B cell (primary cell): ENCODE measurements at regions not wholly inside any gene's neighbourhood (a gene's known extent, or its start where the extent isn't known, plus 50 kb on each side); places are given as distances from the start of the nearest gene placed in this dataset.

ENCODE experiments used
- ATAC-seq: fragments of 200-7000 bp; cut with Tn5 transposase; one replicate; pipeline ENCODE4 v1.10.0; 2021; ENCODE audit warnings: low read depth, mild to moderate bottlenecking, moderate number of reproducible peaks, moderate library complexity
- CTCF ChIA-PET: fragments of 350-600 bp; sonication (Branson Sonifier 250); formaldehyde crosslinking; loops from one replicate; lab custom pipeline; 2021; ENCODE audit warnings: antibody characterized with exemption, inconsistent platforms; lab: Charles Lee
- POLR2A ChIA-PET: fragments of 350-600 bp; sonication (Branson Sonifier 250); formaldehyde crosslinking; loops from one replicate; lab custom pipeline; 2021; ENCODE audit warnings: antibody characterized with exemption; lab: Charles Lee
- DNase-seq: peaks from one replicate; pipeline ENCODE4 v3.0.0; 2013
- H2AFZ ChIP-seq: 2 replicates; pipeline ENCODE4 v1.6.1; 2012; ENCODE audit warnings: mild to moderate bottlenecking, low read depth, low read length; ENCODE audit not compliant: insufficient read depth, poor library complexity, severe bottlenecking
- H3K27ac ChIP-seq, 2 donors: 1 replicate in 1 of 2; 2 replicates in 1 of 2; pipeline ENCODE4 v1.5.1; 2012 to 2013; ENCODE audit warnings: low read length in 2 of 2, mild to moderate bottlenecking in 2 of 2, moderate library complexity in 1 of 2
- H3K27me3 ChIP-seq, 4 experiments: fragments of 200-600 bp in 1 of 4; sonication (generic) in 1 of 4; replicated peaks in 1 of 4; 1 replicate in 2 of 4; 2 replicates in 2 of 4; pipeline versions ENCODE4 v1.6.1 to v1.7.0; 2013 to 2016; ENCODE audit warnings: low read length in 3 of 4, mild to moderate bottlenecking in 2 of 4, mixed read lengths in 1 of 4, moderate library complexity in 1 of 4; ENCODE audit not compliant: insufficient read depth in 4 of 4, control insufficient read depth in 3 of 4; ENCODE audit errors: control extremely low read depth in 1 of 4
- H3K36me3 ChIP-seq, 2 experiments: replicated peaks in 1 of 2; 1 replicate in 1 of 2; 2 replicates in 1 of 2; pipeline versions ENCODE4 v1.6.1 to v1.7.1; 2013; ENCODE audit warnings: low read length in 1 of 2; ENCODE audit not compliant: insufficient read depth in 2 of 2, control insufficient read depth in 1 of 2; ENCODE audit errors: control extremely low read depth in 1 of 2, extremely low read depth in 1 of 2
- H3K4me1 ChIP-seq, 2 donors: fragments of 200-600 bp in 1 of 2; sonication (generic) in 1 of 2; 1 replicate in 1 of 2; 2 replicates in 1 of 2; pipeline versions ENCODE4 v1.5.1 to v1.6.1; 2013 to 2017; ENCODE audit warnings: low read length in 2 of 2; ENCODE audit not compliant: control insufficient read depth in 2 of 2, insufficient read depth in 2 of 2
- H3K4me2 ChIP-seq: replicated peaks from 2 replicates; pipeline ENCODE3; 2012; ENCODE audit warnings: mild to moderate bottlenecking, low read depth, low read length; ENCODE audit not compliant: poor library complexity, severe bottlenecking
- H3K4me3 ChIP-seq, 5 experiments: fragments of 200-600 bp in 1 of 5; sonication (generic) in 1 of 5; 1 replicate in 3 of 5; 2 replicates in 2 of 5; pipeline versions ENCODE4 v1.5.1 to v1.7.0; 2011 to 2016; ENCODE audit warnings: low read length in 4 of 5, mild to moderate bottlenecking in 4 of 5, low read depth in 2 of 5, control low read depth in 1 of 5, moderate library complexity in 1 of 5; ENCODE audit not compliant: insufficient read depth in 1 of 5; ENCODE audit errors: control extremely low read depth in 1 of 5, extremely low read depth in 1 of 5
- H3K79me2 ChIP-seq: fragments of 200-600 bp; sonication (generic); one replicate; pipeline ENCODE4 v1.6.0; 2016; ENCODE audit warnings: low read length; ENCODE audit not compliant: control insufficient read depth, insufficient read depth
- H3K9ac ChIP-seq: fragments of 200-600 bp; sonication (generic); 2 replicates; pipeline ENCODE4 v1.6.1; 2017; ENCODE audit warnings: mild to moderate bottlenecking, low read length, moderate library complexity
- H3K9me3 ChIP-seq, 3 donors: one replicate each; pipeline versions ENCODE4 v1.6.1 to v1.7.1; 2013; ENCODE audit warnings: low read length in 2 of 3; ENCODE audit not compliant: control insufficient read depth in 2 of 3, insufficient read depth in 1 of 3; ENCODE audit errors: control extremely low read depth in 1 of 3
- H4K20me1 ChIP-seq: 2 replicates; pipeline ENCODE4 v1.6.0; 2012; ENCODE audit warnings: mild to moderate bottlenecking, low read length; ENCODE audit not compliant: insufficient read depth, control insufficient read depth, poor library complexity, severe bottlenecking
- H3K27ac Mint-ChIP-seq: one replicate; pipeline ENCODE4 v1.8.0; 2021; ENCODE audit warnings: mixed read lengths
- H3K27me3 Mint-ChIP-seq: one replicate; pipeline ENCODE4 v1.8.0; 2021; ENCODE audit warnings: mixed read lengths
- H3K4me1 Mint-ChIP-seq: one replicate; pipeline ENCODE4 v1.8.0; 2021; ENCODE audit warnings: mixed read lengths
- H3K4me3 Mint-ChIP-seq: one replicate; pipeline ENCODE4 v1.8.0; 2021; ENCODE audit warnings: mixed read lengths
- H3K9me3 Mint-ChIP-seq: one replicate; pipeline ENCODE4 v1.8.0; 2022; ENCODE audit warnings: mixed read lengths; ENCODE audit not compliant: insufficient read depth
- EZH2 ChIP-seq: IDR thresholded peaks from 2 replicates; pipeline ENCODE4 v1.6.1; 2012; ENCODE audit warnings: borderline replicate concordance, low read depth, mild to moderate bottlenecking, moderate library complexity, low read length; ENCODE audit not compliant: insufficient read depth, poor library complexity, severe bottlenecking
- WGBS: methylation state at CpG from one replicate; pipeline ENCODE4 v1.1.5; 2013; ENCODE audit warnings: missing lambda C conversion rate; ENCODE audit not compliant: insufficient coverage; 5-methylcytosine and 5-hydroxymethylcytosine counted together
- intact Hi-C: fragments of 100-400 bp; cut with micrococcal nuclease; formaldehyde crosslinking; loops from one replicate; pipeline ENCODE4 v1.10.0; 2022
- TF ChIP-seq, protein P1 (sequence below): fragments of 200-600 bp; IDR thresholded peaks from one replicate; pipeline ENCODE4 v1.8.0; 2022; ENCODE audit warnings: antibody characterized with exemption, mild to moderate bottlenecking

DNA sequence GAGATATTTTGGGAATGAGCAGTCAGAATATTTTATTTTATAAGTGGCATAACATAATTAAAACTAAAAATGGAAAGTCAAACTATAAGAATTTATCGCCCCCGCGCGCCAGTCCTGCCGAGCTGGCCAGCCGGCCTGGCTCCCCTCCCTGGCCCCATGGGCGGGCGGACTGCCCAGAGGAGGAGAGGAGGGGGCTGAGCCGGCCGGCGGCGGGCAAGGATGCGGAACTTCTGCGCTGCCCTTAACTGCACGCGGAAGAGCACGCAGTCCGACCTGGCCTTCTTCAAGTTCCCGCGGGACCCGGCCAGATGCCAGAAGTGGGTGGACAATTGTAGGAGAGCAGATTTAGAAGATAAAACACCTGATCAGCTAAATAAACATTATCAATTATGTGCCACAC is 96.8 kb downstream of the DKK1 start:
- Histone ChIP-seq H4K20me1 (no peaks in the 10 kb centered on the region), H3K36me3 (no peaks in the 10 kb centered on the region), H3K4me2 (no peak overlapping the region), H3K9ac (no peak overlapping the region), H2AFZ (no peak overlapping the region), H3K27me3 (no peaks in the 10 kb centered on the region), H3K27ac (no peak overlapping the region), H3K4me3 (no peak overlapping the region), H3K4me1 (no peaks in the 10 kb centered on the region), H3K79me2 (no peaks in the 10 kb centered on the region), H3K9me3 (no peaks in the 10 kb centered on the region)
- no peak overlapping the region for H3K27ac Mint-ChIP-seq
- 85% methylated on average over 10 of the region's 21 CpGs for WGBS
- H3K4me3 Mint-ChIP-seq, result no peak overlapping the region
- H3K27me3 Mint-ChIP-seq, result peaks cover 6% of the 10 kb centered on the region
- intact Hi-C loops, result no loop called here
- DNase-seq (no peak), ATAC-seq (no peak)
- H3K9me3 Mint-ChIP-seq, result no peaks in the 10 kb centered on the region
- no peaks in the 10 kb centered on the region for H3K4me1 Mint-ChIP-seq
- POLR2A ChIA-PET, result no interaction called here
- TF ChIP-seq, protein P1, sequence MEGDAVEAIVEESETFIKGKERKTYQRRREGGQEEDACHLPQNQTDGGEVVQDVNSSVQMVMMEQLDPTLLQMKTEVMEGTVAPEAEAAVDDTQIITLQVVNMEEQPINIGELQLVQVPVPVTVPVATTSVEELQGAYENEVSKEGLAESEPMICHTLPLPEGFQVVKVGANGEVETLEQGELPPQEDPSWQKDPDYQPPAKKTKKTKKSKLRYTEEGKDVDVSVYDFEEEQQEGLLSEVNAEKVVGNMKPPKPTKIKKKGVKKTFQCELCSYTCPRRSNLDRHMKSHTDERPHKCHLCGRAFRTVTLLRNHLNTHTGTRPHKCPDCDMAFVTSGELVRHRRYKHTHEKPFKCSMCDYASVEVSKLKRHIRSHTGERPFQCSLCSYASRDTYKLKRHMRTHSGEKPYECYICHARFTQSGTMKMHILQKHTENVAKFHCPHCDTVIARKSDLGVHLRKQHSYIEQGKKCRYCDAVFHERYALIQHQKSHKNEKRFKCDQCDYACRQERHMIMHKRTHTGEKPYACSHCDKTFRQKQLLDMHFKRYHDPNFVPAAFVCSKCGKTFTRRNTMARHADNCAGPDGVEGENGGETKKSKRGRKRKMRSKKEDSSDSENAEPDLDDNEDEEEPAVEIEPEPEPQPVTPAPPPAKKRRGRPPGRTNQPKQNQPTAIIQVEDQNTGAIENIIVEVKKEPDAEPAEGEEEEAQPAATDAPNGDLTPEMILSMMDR, result no peak
- TF ChIP-seq EZH2, result no peak
- CTCF ChIA-PET, result no interaction called here

DNA sequence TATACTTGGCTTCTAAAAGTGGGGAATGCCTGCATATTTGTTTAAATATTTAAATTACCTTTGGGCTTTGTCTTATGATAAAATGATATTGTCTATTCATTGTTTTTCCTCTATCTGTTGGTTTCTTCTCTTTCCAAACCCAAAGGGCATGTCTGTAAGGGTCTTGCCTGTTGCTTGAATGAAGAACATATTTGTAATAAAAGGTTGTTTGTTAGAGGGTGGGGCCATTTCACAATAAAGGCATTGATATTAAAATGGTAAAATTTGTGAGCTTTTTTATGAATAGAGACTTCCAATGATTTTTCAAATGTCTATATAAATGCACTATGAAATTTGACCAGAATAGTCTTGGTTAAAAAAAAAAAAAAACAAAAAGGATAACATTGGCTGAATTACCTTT is 105.2 kb downstream of the DKK1 start:
- H4K20me1 ChIP-seq, result no peaks in the 10 kb centered on the region
- no peak overlapping the region for H3K4me3 ChIP-seq
- no peaks in the 10 kb centered on the region for H3K9me3 ChIP-seq
- no peak overlapping the region for H3K27ac ChIP-seq
- no peaks in the 10 kb centered on the region for H3K27me3 Mint-ChIP-seq
- no peak overlapping the region for H3K4me3 Mint-ChIP-seq
- H3K36me3 ChIP-seq, result no peaks in the 10 kb centered on the region
- POLR2A ChIA-PET, result no interaction called here
- H3K9me3 Mint-ChIP-seq, result no peaks in the 10 kb centered on the region
- CTCF ChIA-PET, result no interaction called here
- no peak overlapping the region for H3K9ac ChIP-seq
- TF ChIP-seq, protein P1, result no peak
- TF ChIP-seq EZH2, result no peak
- intact Hi-C loops, result no loop called here
- no peak overlapping the region for H3K27ac Mint-ChIP-seq
- no peaks in the 10 kb centered on the region for H3K79me2 ChIP-seq
- H3K4me2 ChIP-seq, result no peak overlapping the region
- no peak for DNase-seq
- ATAC-seq, result no peak
- H3K4me1 Mint-ChIP-seq, result no peaks in the 10 kb centered on the region
- H3K27me3 ChIP-seq, result no peaks in the 10 kb centered on the region
- H2AFZ ChIP-seq, result no peak overlapping the region
- H3K4me1 ChIP-seq, result no peaks in the 10 kb centered on the region
